NCI-H226 (cell line): ENCODE measurements at regions not wholly inside any gene's neighbourhood (a gene's known extent, or its start where the extent isn't known, plus 50 kb on each side); places are given as distances from the start of the nearest gene placed in this dataset.
"Not testable (repeated sequence)": the region's sequence is repeated elsewhere in the genome, so short reads cannot be mapped to it uniquely, and the experiment has no call there.

Experiments used
- DNase-seq: peaks from one replicate; pipeline ENCODE4 v3.0.0-alpha.2; 2015

- DNase-seq: no peak
These were observed 1133.5 kb downstream of the FAT4 start for GRCh38 chr4:126448086-126448845.

DNA sequence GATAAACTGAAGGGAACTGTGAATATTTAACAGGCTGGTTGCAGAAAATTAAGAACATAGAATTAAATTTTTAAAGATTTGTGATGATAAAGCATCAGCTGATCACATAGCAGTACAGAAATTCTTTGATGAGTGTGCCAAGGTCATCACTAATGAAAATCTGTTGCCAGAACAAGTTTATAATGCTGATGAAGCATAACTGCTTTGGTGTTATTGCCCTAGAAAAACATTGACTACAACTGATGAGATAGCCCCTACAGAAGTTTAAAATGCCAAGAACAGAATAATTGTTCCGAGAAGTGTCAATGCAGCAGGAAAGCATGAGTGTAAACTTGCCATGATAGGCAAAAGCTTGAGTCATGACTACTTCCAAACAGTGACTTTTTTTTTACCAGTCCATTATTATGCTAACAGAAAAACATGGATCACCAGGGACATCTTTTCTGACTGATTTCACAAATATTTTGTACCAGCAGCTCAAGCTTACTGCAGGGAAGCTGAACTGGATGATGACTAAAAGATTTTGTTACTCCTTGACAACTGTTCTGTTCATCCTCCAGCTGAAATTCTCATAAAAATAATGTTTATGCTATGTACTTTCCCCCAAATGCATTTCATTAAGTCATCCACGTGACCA, 1136.6 kb downstream of the FAT4 start:
- DNase-seq: no peak

DNA sequence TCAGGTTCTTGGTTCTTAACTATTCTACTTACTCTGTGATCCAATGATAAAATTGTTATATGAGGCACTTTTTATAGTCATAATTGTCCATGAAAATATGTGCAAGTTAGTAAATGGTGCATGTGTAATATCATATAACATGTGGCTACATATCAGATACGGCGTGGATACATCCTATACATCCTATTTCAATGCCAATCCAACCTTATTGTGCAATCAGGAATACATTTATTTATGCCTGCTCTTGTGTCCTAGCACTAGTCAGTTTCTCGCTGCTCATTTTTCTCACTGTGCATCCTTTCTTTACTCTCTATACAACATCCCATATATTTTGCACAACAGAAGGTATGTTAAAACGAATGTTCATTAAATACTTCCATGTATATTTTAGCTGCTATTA, 1141.1 kb downstream of the FAT4 start:
- DNase-seq: no peak

GRCh38 chr4:126458993-126459392, 1144.2 kb downstream of the FAT4 start:
- no peak for DNase-seq

- DNase-seq: peak; percentile 9
These were observed 1150.6 kb downstream of the FAT4 start for GRCh38 chr4:126465341-126465740.

GRCh38 chr4:126466848-126467247, 1152.1 kb downstream of the FAT4 start:
- DNase-seq: no peak

DNA sequence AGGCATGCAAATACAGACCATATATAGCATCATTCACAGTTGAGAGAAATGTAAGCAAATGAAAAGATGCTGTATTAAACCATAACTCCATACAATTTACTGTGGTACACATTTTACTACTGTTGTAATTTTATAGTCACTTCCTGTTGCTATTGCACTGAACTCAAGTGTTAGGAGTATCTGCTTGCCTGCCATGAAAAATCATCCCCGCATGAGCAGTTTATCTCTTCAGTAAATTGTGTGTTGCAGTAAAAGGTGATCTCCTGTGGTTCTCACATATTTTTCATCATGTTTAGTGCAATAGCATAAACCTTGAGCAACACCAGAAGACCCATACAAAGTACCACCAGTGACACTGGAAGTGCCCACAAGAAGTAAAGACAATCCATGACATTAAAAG, 1153.4 kb downstream of the FAT4 start:
- no peak for DNase-seq

DNA sequence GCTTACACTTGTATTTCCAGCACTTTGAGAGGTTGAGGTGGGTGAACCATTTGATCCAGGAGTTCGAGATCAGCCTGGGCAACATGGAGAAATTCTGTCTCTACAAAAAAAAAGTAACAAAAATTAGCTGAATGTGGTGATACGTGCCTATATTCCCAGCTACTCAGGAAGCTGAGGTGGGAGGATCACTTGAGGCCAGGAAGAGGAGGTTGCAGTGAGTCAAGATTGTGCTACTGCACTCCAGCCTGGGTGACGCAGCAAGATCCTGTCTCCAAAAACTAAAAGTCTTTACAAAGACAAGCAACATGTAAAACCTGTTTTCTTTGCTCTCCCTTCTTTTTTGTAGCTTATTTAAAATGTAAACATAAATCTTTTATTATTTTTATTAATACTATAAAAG, 1156.1 kb downstream of the FAT4 start:
- peak; percentile 70 for DNase-seq

- DNase-seq: no peak
These were observed 1157.0 kb upstream of the INTU start for GRCh38 chr4:126475730-126476129.

DNA sequence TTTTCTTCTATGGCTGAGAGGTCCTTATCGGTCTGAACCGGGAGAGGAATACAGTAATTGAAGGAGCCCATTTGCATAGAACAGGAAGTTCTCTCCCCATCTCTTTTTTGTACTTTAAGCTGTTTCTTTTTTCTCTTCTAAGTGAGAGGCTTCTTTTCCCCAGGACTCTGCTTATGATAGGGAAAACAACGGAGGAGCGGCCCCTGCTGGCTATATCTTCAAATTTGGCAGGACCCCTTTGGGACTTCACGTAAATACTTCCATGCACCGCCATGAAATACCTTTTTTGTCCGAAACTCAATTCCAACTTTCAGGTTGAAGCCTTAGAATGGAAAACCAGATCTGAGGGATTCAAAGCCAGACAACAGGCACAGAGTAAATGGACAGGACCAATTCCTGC, 1153.0 kb upstream of the INTU start:
- no peak for DNase-seq

GRCh38 chr4:126482311-126482710, 1150.4 kb upstream of the INTU start:
- DNase-seq: no peak

- DNase-seq: no peak
These were observed 1146.4 kb upstream of the INTU start for GRCh38 chr4:126486377-126486776.

GRCh38 chr4:126489826-126490463, 1142.8 kb upstream of the INTU start:
- DNase-seq: no peak

DNA sequence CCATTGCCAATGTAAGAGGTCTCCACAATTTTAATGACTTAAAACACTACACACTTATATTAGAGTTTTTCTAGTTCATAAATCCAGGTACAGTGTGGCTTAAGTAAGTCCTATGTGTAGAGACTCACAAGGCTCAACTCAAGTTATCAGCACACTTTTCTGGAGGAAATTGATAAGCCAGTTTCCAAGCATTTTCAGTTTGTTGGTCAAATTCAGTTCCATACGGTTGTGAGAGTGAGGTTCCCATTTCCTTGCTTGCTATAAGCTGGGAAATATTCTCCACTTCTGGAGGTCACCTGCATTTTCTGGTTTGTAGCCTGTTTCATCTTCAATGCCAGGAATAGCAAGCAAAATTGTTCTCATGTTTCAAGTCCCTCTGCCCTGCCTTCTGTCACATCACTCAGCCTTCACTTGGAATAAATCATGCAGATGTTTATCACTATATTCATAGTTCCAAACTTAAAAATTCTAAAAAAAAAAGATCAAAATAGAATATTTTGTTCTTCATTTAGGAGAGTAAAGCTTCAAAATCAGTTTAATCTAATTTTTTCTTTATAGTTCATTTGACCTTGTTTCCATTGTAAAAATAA, 1137.5 kb upstream of the INTU start:
- DNase-seq: no peak

GRCh38 chr4:126512979-126513378, 1119.8 kb upstream of the INTU start:
- DNase-seq: no peak

DNA sequence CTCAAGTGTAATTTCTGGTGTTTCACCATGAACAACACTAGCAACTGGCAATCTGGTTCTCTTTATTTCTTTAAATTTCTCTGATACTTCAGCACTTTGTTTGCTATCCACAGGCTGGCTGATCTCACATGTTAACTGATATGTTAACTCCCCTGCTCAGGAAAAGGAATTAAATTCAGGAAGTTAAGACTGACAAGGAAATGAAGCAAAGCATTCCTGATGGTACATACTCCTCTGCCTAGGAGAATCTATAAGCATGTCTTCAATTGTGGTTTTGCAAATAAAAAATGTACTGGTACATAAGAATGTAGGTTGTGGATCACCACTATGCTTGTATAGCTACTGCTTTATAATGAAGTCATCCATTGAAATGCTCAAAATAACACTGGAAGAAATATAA, 1119.2 kb upstream of the INTU start:
- DNase-seq: peak; percentile 3

GRCh38 chr4:126520731-126521130, 1112.0 kb upstream of the INTU start:
- no peak for DNase-seq

- not testable (repeated sequence) for DNase-seq
These were observed 1107.4 kb upstream of the INTU start for GRCh38 chr4:126525400-126525799.

DNA sequence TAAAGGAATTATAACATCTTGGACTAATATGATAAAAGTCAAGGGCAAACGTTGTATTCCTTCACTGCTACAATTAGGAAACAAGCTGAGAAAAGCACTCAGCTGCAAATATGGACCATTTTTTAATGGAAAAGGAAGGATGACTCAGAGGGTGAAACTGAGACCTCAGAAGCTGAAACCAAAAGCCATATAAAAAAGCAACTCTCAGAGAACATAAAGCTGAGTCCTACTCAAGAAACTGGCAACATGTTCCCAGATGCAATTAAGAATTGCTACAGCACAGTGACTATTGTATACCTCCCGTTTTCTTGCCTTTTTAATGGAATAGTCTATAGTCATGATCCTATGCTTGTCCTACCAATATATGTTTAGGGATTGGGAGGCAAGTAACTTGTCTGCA, 1106.4 kb upstream of the INTU start:
- DNase-seq: no peak

GRCh38 chr4:126529997-126530396, 1102.8 kb upstream of the INTU start:
- no peak for DNase-seq

- DNase-seq: no peak
These were observed 1101.7 kb upstream of the INTU start for GRCh38 chr4:126530996-126531585.

- no peak for DNase-seq
These were observed 1100.2 kb upstream of the INTU start for GRCh38 chr4:126532527-126532926.

- no peak for DNase-seq
These were observed 1099.5 kb upstream of the INTU start for GRCh38 chr4:126533146-126533805.
